ENCODE measurements at regions not wholly inside any gene's neighbourhood (a gene's known extent, or its start where the extent isn't known, plus 50 kb on each side); places are given as distances from the start of the nearest gene placed in this dataset.

DNA sequence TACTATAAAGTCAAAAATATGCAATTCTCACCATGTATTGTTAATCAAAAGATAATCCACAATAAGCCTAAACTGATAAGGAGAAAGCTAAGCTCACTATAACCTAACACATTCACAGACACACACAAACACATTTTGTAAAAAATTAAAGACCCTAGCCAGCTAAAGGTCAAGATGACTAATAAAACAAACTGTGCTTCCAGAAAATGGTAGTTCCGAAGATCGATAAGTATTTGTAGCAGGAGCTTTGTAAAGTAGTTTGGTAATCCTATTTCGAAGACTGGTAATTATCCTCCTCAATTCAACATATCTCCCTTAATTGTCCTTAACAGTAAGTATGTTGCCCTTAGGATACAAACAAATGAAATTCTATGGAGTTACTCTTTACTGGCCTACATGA, 62.9 kb upstream of the CHMP2B start:
- 95 to 97% (median 96%) methylated on average over 3 of the region's 3 CpGs for WGBS, 3 donors
- no peak overlapping the region for H3K4me3 ChIP-seq
- ATAC-seq = no peak
- H3K9me3 ChIP-seq = no peaks in the 10 kb centered on the region
- no peak for TF ChIP-seq CTCF (IDR thresholded peaks at IDR 0.05)
- no peaks in the 10 kb centered on the region for H3K36me3 ChIP-seq (ENCODE audit: insufficient read depth in 1 of 2, low read depth in 1 of 2)
- no peak for DNase-seq
- H3K4me1 ChIP-seq = no peaks in the 10 kb centered on the region
- H3K27me3 ChIP-seq (ENCODE audit: insufficient read depth in 3 of 3, low read length in 2 of 3) = peaks cover 0 to 2% (median 0%) of the 10 kb centered on the region in 3 donors
- intact Hi-C loops (cut with DNase I) = loop anchor here (10.0 kb wide), 2 partner anchors 169 to 189 kb away; partner anchors contain the start of gene VGLL3 (in 1 of the 2)
- no peak overlapping the region for H3K27ac ChIP-seq

DNA sequence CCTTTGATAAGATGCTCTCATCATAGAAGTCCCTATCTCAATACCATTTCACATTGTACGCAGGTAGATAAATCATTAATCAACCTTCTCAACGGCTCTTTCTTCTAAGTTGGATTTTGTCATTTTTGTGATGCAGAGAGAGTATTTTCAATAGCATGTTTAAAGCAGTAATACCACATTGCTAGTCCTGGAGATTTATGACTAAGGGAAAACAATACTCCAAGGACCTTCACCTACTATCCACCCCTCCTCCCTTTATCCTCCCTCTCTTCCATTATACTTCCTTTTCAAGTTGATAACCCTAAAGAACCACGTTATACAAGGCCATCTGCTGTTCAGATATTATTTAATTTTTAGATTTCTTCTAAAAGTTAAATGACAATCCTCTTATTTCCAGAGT, 65.3 kb upstream of the CHMP2B start:
- H3K4me3 ChIP-seq = no peak overlapping the region
- no peaks in the 10 kb centered on the region for H3K9me3 ChIP-seq
- intact Hi-C loops (cut with DNase I) = loop anchor here (10.0 kb wide), 2 partner anchors 167 to 187 kb away; partner anchors contain the start of gene VGLL3 (in 1 of the 2)
- 62 to 82% (median 63%) methylated on average over 3 of the region's 3 CpGs for WGBS, 3 donors
- no peak for TF ChIP-seq CTCF (IDR thresholded peaks at IDR 0.05)
- H3K36me3 ChIP-seq (ENCODE audit: insufficient read depth in 1 of 2, low read depth in 1 of 2) = no peaks in the 10 kb centered on the region
- H3K4me1 ChIP-seq = no peaks in the 10 kb centered on the region
- DNase-seq (no peak), ATAC-seq (no peak)
- no peak overlapping the region for H3K27ac ChIP-seq
- H3K27me3 ChIP-seq (ENCODE audit: insufficient read depth in 3 of 3, low read length in 2 of 3) = peaks cover 0 to 2% (median 0%) of the 10 kb centered on the region in 3 donors

GRCh38 chr3:87161417-87161816, 65.7 kb upstream of the CHMP2B start:
- Histone ChIP-seq H3K27ac (no peak overlapping the region), H3K27me3 (ENCODE audit: insufficient read depth in 3 of 3, low read length in 2 of 3) (peaks cover 0 to 2% (median 0%) of the 10 kb centered on the region in 3 donors), H3K9me3 (no peaks in the 10 kb centered on the region), H3K36me3 (ENCODE audit: insufficient read depth in 1 of 2, low read depth in 1 of 2) (no peaks in the 10 kb centered on the region), H3K4me1 (no peaks in the 10 kb centered on the region), H3K4me3 (no peak overlapping the region)
- no peak for DNase-seq
- ATAC-seq = no peak
- WGBS, 3 donors = 40 to 63% (median 42%) methylated on average over 1 of the region's 1 CpG
- no peak for TF ChIP-seq CTCF (IDR thresholded peaks at IDR 0.05)
- intact Hi-C loops (cut with DNase I) = loop anchor here (10.0 kb wide), 2 partner anchors 167 to 187 kb away; partner anchors contain the start of gene VGLL3 (in 1 of the 2)

DNA sequence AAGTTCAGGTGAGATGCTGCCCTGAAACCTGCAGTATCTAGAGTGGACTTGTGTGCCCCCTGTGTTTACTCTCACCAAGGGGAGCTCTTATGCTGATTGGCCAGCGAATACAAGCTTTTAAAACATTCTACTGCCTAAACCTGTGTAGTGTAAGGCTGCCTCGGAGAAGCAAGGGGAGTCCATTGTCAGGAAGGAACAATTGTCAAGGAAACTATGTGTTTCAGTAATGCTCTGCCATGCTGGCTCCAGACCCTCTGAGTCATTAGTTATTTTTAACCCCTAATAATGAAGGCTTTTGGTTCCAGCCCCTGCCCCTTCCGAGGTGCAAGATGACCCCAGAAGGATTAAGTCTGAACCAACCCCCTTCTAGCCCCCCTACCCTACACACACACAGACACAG, 66.1 kb upstream of the CHMP2B start:
- no peak overlapping the region for H3K27ac ChIP-seq
- intact Hi-C loops (cut with DNase I) = loop anchor here (10.0 kb wide), 2 partner anchors 166 to 186 kb away; partner anchors contain the start of gene VGLL3 (in 1 of the 2)
- H3K4me1 ChIP-seq = no peaks in the 10 kb centered on the region
- 50 to 60% (median 59%) methylated on average over 3 of the region's 3 CpGs for WGBS, 3 donors
- no peak for DNase-seq
- TF ChIP-seq CTCF (IDR thresholded peaks at IDR 0.05) = no peak
- peaks cover 0 to 2% (median 0%) of the 10 kb centered on the region in 3 donors for H3K27me3 ChIP-seq (ENCODE audit: insufficient read depth in 3 of 3, low read length in 2 of 3)
- no peaks in the 10 kb centered on the region for H3K36me3 ChIP-seq (ENCODE audit: insufficient read depth in 1 of 2, low read depth in 1 of 2)
- H3K9me3 ChIP-seq = no peaks in the 10 kb centered on the region
- no peak overlapping the region for H3K4me3 ChIP-seq
- no peak for ATAC-seq

GRCh38 chr3:87158823-87159222, 68.3 kb upstream of the CHMP2B start:
- DNase-seq (no peak), ATAC-seq (no peak)
- no peaks in the 10 kb centered on the region for H3K36me3 ChIP-seq (ENCODE audit: insufficient read depth in 1 of 2, low read depth in 1 of 2)
- no peak overlapping the region for H3K27ac ChIP-seq
- no peaks in the 10 kb centered on the region for H3K9me3 ChIP-seq
- intact Hi-C loops (cut with DNase I) = no loop called here
- TF ChIP-seq CTCF (IDR thresholded peaks at IDR 0.05) = no peak
- 49 to 70% (median 59%) methylated on average over 1 of the region's 1 CpG for WGBS, 3 donors
- peaks cover 0 to 2% (median 0%) of the 10 kb centered on the region in 3 donors for H3K27me3 ChIP-seq (ENCODE audit: insufficient read depth in 3 of 3, low read length in 2 of 3)
- H3K4me3 ChIP-seq = no peak overlapping the region
- no peaks in the 10 kb centered on the region for H3K4me1 ChIP-seq

Data from psoas muscle (tissue), 7 donors.